Activated CD4-positive, alpha-beta T cell treated with anti-CD3 and anti-CD28 coated beads for 48 hours (primary cell): ENCODE measurements at regions not wholly inside any gene's neighbourhood (a gene's known extent, or its start where the extent isn't known, plus 50 kb on each side); places are given as distances from the start of the nearest gene placed in this dataset.
"Not testable (repeated sequence)": the region's sequence is repeated elsewhere in the genome, so short reads cannot be mapped to it uniquely, and the experiment has no call there.

Experiments
- DNase-seq: peaks from one replicate; pipeline ENCODE4 v3.0.0-alpha.2; 2020

DNA sequence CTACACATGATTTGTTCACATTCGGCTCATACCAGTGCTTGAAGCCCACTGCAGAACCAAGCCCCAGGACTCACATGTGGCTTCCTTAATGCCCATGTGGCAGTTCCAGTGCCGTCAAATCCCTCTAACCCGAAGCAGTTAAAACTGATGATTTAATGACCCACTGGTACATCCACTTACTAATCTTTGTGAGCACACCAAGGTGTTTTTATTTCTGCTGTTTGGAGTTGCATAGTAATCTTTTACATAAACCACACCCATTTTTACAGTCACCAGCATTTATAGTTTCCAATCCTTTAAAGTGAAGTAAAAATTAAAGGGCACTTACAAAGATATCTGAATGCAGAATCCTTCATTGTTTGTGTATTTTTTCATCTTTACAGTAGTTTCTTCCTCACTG lies 232.0 kb downstream of the ANKRD60 start:
- no peak for DNase-seq

DNA sequence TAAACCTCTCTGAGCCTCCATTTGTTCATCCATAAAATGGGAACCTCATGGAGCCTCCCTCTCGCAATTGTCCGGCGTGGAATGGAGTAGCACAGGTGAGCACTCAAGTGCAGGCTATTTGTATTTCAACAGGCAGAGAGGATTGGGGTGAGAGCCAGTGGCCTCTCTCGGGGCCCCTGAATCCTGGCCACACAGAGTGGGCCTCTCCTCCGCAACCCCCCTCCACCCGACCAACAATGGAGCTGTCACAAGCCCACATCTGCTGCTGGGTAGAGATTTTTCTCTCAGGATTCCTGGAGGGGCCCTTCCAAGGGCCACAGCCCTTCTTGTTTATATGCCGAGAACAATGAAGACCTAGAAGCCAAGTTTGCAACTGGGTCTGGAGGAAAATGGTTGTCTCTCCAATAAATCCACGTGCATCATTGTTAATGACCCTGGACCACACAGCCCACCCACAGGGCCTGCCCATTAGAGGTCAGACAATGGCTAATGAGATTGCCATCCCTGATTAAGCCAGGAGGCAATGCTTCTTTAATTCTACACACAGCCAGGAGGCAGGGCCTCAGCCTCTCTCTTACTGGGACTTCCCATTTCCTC lies 233.0 kb downstream of the ANKRD60 start:
- DNase-seq, result no peak

DNA sequence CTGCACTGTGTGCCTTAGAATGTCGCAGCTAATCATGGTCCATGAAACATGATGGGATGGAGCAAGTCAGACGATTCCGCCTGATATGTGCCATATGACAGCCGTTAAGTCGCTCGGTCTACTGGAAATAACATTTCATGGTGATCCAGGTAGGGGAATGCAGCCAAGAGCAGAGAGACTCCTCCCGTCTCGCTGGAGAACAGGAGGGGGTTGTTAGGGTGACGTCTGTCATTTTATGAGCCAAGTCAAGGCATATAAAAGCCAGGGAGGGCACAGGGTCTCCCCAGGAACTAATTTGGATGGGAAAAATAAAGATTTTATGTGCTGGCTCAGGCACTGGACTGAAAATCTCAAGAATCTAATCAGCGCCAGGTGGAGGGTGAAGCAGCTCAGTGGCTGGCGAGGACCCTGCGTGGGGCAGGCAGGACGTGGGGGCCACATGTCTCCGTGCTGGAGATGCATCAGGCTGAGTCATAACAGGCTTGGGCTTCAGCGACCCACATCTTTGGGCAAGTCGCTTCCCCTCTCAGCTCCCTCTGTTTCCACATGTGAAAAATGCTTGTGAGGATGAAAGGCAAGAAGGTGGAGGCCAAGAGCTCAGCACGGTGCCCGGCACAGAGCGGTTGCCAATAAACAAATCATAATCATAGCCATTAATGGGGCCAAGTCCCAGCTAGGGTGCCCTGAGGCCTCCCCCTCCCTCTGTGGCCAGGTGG lies 234.6 kb downstream of the ANKRD60 start:
- DNase-seq, result no peak

DNA sequence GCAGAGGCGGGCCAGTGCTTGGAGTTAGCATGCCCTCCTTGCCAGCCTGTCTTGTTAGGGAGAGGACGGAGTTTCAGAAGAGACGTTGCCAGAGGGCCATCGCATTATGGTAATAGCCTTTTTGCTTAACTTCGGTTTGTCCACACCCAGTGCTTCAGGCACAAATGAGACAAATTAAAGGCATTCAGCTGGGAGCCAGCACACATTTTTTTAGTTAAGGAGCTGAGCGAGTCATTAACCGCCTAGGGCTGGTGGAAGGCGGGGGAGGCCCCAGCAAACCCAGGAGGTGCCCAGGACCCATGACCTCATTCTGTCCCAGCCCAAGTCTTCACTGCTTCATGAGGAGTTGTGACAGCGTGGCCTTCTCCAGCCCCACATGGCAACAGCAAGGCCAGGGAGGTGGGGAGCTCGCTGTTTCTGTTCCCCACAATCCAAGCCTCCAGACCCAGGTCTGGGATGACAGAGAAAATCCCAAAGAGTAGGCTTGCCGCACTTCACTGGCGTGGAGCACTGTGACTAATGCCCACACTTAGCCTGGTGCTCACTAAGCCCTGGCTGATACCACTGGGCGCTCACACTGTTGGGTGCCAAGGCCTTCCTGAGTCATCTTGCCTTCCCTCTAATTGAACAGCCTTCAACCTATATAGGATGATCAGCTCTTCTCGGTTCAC lies 237.1 kb downstream of the ANKRD60 start:
- peak; percentile 35 for DNase-seq

DNA sequence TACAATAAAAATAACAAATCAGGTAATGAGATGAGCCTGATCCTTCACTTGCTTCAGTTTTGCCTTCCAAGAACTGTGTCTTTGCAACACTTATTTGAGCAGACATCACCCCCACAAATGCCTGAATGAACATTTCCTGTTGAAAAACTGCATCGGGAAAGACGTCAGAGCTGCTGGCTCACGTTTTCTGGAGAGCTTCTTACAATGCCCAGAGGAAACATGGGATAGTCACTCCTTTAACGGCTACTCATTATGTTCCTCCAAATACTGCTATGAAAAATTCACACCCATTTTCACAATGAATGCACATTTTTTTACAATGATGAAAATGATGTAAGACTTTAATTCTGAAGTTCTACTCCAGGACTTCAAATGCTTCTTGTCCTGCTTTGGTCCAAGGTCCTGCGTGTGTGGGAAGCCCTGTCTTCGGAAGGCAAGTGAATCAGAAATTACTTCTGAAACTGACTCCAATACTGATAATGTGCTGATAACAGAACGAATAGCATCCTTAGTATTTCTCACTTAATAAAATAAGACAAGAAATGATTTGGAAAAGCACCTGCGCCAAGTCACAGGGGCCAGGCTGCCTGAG lies 238.0 kb downstream of the ANKRD60 start:
- no peak for DNase-seq

DNA sequence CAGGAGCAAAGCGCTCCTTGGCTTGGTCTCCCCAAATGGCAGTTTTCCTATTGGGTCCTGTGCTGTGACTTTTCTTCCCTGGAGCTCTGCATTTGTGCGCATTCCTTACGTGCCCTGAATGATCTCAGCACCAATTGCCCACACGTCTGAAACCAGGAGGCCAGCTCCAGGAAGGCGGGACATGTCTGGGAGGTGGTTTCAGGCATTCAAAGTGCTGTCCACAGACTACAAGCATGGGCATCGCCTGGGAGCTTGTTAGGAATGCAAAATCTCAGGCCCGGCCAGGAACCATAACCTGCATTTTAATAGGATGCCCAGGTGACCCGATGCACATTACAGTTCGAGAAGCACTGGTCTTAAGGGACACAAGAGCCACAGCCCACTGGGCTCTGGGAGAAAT lies 239.6 kb downstream of the ANKRD60 start:
- no peak for DNase-seq

DNA sequence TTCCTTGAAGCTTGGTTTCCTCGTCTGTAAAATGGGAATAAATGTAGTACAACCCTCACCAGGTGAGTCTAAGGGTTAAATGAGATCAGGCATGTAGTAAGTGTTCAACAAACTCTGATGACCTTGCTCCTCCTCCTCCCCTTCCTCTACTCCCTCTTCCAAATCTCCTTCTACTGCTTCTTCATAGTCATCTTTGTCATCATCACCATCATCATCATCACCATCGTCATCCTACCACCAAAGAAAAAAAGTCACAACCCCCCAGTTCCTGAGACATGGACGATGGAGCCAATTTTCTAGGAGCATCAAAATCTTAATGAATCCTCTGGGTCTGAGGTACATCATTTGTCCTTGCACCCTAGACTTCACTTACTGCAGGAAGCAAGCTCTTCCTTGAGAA lies 240.0 kb downstream of the ANKRD60 start:
- DNase-seq, result no peak

DNA sequence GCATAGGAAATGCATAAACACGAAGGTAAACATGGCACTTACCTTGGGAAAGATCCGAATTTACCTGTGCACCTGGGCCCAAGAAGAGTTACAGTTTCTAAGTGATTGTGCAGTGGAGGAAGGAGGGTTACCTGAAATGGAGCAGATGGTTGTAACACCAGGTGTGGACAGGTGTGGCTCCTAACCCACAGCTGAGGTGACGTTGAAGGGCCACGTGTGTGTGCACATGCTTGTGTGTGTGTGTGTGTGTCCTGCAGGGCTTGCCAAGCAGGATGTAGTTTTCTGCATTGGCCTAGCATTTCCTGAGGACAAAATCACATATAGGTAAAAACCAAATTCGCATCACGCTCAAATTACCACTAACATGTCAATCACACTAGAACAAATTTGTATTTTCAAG lies 240.8 kb downstream of the ANKRD60 start:
- no peak for DNase-seq

DNA sequence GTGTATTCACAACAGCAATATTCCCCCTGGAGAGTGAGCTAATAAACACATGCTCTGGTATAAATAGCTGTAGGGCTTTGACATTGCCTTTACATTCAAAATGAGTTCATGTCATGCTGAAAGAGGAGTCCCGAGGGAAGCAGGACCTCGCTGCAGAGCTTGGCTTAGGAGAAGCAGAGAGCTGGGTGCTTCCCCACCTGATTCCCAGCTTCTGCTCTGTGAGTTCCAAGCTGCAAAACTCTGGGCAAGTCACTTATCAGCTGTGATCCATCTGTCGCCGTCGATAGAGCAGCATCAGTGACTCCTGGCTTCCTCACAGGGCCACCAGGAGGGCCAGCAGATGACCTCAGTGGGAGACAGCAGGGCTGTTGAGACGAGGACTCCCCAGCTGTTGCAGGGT lies 241.8 kb downstream of the ANKRD60 start:
- no peak for DNase-seq

DNA sequence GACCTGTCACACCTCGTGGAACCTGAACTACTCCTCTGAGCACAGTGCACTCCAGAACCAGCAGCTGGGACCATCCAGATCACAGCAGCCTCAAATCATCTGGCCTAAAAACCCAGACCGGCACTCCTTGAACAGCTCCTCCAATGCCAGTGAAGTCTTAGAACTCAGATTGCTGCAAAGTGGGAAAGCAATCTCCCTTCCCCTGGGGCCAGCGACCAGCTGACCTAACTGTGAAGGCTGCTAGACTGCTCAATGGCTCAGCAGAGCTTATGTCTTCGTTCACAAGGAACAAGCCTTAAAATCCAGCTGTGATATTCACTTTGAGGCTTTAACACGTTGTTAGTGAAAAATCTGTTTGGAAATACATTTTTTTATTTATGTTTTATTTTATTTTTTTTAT lies 243.2 kb downstream of the ANKRD60 start:
- DNase-seq, result no peak

DNA sequence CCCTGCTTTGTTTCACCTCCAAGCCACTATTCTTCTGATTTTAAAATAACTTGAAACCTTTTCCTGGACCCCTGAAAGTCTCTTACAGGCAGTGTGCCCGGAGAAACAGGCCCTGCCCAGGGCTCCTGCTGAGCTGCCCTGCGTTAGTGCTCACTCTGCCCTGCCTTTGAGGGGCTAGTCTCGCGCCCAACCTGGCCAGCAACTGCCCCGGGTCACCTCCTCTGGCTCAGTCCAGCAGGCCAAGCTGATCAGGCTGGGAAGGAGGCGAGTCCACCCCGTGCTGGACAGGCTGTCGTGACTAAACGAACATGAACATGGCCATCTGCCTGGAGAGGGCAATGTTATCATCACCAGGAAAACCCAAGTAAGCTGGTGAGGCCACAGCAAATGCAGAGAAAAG lies 245.4 kb downstream of the ANKRD60 start:
- DNase-seq, result no peak

DNA sequence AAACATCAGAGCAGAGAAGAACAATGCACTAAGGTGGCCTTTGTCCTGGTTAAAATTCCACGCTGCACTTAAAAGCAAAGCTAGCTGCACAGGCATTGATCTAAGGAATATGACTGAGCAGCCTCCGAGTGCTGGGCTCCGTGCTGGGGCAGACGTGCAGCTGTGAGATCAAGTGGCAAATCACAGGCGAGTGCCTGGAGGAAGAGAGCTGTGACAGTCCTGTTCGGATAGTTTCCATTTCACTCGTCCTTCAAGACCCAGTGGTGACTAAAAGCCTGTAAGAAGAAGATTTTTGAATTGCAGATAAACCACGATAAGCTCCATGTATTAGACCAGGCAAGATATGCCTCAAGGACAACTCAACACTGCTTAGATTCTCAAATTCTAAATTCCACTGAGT lies 247.9 kb downstream of the ANKRD60 start:
- no peak for DNase-seq

DNA sequence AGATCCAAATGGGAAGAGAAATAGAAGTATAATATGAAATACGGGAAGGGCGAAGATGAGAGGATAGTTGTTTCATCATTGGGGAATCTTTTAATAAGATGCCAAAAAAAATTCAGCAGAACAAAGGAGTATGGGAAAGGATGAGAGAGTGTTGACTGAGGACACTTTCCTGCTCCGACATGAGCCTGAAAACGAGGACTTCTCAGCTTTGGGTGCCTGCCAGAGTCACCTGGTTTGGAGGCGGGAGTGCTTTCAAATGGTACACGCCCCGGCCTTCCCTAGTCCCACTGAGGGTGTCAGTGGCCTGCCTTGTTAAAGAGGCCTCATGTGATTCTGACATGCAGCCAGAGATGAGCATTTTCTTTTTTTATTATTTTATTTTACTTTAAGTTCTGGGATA lies 250.9 kb downstream of the ANKRD60 start:
- no peak for DNase-seq

DNA sequence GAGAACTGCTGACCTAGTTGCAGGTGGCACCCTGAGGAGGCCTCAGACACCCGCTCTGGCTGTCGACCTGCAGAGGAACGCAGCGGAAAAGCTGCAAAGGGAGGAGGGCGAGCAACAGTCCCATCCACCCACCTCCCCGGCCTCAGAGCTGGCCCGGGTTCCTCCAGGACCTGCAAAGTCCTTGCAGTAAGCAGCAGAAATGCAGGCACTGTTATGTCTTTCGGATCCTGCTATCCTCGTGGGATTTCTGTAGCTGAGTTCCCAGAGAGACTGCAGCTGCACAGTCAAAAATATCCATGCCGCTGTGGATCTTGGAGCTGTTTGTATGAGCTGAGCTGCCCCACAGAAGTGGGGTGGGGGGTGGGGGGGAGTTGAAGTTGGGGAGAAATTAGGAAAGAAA lies 251.3 kb downstream of the ANKRD60 start:
- no peak for DNase-seq

DNA sequence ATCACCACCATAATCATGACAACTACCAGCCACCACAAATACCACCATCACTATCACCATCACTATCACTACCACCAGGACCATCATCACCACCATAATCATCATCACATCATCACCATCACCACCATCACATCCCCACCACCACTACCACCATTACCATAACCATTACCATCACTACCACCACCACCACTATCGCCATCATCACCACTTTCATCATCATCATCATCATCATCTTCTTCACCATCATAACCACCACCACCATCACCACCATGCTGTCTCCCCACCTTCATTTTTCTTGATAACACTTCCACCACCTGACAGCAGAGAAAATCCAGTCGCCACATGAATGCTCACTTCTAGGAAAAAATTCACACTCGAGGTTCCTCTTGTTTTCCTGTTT lies 253.6 kb downstream of the ANKRD60 start:
- no peak for DNase-seq

DNA sequence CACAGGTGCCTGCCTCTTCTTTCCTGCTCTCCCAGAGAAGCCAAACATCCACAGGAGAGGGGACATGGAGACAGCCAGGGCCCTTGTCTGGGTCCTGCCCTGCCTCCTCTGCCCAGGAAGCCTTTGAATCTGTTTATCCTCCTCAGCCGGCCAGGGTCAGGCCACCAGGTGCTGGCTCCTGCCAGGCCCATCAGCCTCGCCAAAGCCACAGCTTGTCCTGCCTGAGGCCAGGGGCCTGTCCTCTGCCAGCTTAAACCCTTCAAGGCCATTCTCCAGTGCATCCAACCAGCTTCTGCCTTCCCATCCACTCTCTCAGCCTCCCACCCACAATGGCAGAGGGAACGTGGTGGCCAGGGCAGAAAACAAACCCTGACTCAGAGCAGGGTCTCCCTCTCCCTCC lies 254.6 kb downstream of the ANKRD60 start:
- no peak for DNase-seq

DNA sequence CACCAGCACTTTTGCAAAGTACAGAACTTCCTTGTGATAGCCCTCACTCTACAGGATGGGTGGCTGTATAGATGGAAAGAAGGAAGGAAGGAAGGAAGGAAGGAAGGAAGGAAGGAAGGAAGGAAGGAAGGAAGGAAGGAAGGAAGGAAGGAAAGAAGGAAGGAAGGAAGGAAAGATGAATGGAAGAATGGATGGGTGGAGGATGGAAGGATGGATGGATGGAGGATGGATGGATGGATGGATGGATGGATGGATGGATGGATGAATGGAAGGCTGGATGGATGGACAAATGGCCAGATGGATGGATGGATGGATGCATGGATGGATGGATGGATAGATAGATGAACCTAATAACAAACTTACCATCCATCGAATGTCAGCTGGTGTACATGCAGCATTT lies 256.9 kb downstream of the ANKRD60 start:
- not testable (repeated sequence) for DNase-seq

DNA sequence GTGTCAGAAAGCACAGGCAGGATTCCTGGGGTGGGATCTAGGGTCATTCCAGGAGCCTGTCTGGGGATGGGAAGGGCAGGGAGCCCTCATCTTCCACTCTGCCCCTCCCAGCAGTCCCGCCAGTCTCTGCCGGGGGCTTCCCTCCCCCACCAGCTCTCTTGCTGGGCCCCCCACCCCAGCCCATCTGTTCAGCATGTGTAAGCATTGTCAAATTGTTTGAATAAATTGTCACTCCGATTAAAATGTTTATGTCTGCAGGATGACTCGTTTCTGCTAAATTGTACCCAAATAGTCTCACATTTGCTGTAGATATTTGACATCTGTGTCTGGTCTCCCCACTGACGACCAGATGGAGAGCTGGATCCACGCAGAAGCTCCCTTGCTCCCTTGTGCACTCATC lies 257.6 kb downstream of the ANKRD60 start:
- no peak for DNase-seq

DNA sequence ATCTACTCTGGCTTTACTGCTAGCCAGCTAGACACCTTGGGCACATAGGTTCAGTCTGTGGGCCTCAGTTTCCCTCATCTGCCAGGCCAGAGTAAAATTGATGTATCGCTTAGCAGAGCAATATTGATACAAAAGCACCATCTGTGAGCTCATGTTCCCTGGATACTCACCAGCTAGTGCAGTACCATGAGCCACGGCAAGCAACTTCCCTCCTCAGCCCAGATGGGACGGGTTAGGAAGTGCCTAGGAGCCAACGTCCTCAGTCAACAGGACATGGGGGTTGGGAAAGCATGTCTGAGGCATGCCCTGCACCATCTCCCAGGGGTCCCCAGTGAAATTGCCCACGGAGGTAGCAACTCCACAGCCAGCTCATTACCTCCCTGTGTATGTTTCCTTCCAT lies 258.3 kb downstream of the ANKRD60 start:
- DNase-seq, result no peak

DNA sequence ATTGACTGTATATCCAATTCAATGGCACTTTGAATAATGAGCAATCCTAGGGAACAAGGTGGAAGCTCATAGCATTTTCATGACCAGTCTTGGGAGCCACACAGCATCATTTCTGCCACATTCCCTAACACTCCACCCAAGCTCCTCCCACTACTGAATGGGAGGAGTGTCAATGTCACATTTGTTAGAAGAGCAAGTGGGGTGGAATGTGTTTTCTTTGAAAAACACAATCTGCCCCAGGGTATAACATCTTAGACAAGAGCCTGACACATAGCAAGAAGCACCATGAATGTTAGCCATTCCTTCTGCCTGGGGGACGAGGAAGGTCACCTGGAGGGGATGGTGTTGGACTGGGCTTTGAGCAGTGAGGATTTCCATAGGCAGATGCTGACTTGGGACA lies 258.3 kb upstream of the PMEPA1 start:
- DNase-seq, result no peak

DNA sequence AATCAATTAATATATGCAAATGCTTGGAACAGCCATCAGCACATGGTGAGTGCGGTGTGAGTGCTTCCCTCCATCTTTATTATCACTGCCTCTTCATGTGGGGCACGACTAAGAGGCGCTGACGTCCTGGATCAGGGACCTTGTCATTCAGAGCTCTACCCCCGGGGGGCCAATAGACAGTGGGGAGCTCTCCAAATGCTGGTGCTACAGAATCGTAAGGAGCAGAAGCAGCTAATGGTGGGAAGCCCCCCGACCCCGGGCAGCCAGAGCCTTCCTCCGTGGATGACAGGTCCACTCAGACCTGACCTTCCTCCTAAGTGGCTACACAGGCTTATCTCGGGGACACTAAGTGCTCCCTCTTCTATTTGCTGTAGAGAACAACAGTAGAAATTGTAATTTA lies 257.5 kb upstream of the PMEPA1 start:
- DNase-seq, result no peak

DNA sequence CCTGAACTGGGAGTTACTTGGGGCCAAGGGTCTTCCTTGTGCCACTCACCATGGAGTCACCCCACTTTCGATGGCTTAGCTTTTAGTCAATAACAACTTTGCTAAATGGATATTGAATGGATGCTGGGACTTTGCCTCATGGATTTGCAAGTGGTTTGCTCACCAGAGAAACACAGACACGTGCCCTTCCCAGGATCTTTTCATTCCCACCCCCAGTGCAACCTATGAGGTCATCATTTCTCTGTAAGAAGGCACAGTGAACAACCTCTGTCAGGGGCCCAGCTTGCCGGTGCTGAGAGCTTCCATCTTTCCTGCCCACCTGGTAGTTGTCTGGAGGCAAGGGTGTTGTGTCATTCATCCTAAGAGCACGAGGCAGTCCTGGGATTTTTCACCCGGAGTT lies 256.8 kb upstream of the PMEPA1 start:
- DNase-seq, result no peak

DNA sequence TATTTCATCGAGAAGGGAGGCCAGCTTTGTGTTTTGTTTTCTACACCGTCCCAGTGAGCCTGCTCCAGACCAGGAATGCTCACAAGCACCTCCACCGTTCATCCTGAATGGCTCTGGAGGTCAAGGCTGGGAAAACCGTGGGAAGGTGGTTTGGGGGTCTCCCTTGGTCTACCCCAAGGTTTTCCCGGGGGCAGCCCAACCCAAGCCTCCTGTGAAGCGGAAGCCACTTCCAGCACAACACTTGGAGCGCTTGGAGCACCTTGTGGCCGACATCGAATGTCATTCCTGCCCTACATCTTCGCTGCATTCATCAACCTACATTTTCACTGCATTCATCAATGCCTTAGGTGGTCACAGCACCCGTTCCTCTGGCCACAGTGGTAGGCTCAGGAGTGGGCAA lies 255.6 kb upstream of the PMEPA1 start:
- no peak for DNase-seq
